H1 (cell line): ENCODE measurements at regions not wholly inside any gene's neighbourhood (a gene's known extent, or its start where the extent isn't known, plus 50 kb on each side); places are given as distances from the start of the nearest gene placed in this dataset.

Source experiments
- CTCF ChIA-PET: fragments of 300-600 bp; sonication (Branson Sonifier 250); formaldehyde crosslinking; loops from one replicate; lab custom pipeline; 2021; ENCODE audit not compliant: partially characterized antibody; lab: Charles Lee
- POLR2A ChIA-PET: fragments of 300-600 bp; sonication (Branson Sonifier 250); formaldehyde crosslinking; loops from one replicate; lab custom pipeline; 2021; ENCODE audit warnings: inconsistent platforms; ENCODE audit not compliant: partially characterized antibody; lab: Charles Lee
- DNase-seq, 2 experiments: peaks; one replicate each; pipeline versions ENCODE4 v3.0.0 to v3.0.0-alpha.2; 2010 to 2022; ENCODE audit warnings: low spot score in 2 of 2, low read depth in 1 of 2, mixed read lengths in 1 of 2
- FAIRE-seq: peaks from 2 replicates; lab custom pipeline; 2011; peaks lifted over from hg19 to GRCh38; lab: Jason Lieb, UNC
- H2AFZ ChIP-seq: 2 replicates; pipeline ENCODE4 v1.8.1; 2012; ENCODE audit warnings: low read length, inconsistent platforms
- H2AK5ac ChIP-seq: 2 replicates; pipeline ENCODE4 v1.6.1; 2013; ENCODE audit warnings: low read depth, low read length
- H2BK120ac ChIP-seq: replicated peaks from 2 replicates; pipeline ENCODE3; 2013; ENCODE audit warnings: low read depth, low read length, inconsistent platforms
- H2BK12ac ChIP-seq: 2 replicates; pipeline ENCODE4 v1.6.1; 2013; ENCODE audit warnings: low read depth, low read length
- H2BK15ac ChIP-seq: 2 replicates; pipeline ENCODE4 v1.6.1; 2013; ENCODE audit warnings: low read length
- H2BK20ac ChIP-seq: 2 replicates; pipeline ENCODE4 v1.6.1; 2013; ENCODE audit warnings: low read length
- H2BK5ac ChIP-seq: 2 replicates; pipeline ENCODE4 v1.6.1; 2013; ENCODE audit warnings: low read depth, low read length
- H3K14ac ChIP-seq: 2 replicates; pipeline ENCODE4 v1.6.1; 2013; ENCODE audit warnings: inconsistent platforms; ENCODE audit not compliant: insufficient read length
- H3K18ac ChIP-seq: 2 replicates; pipeline ENCODE4 v1.6.1; 2013; ENCODE audit warnings: low read length; ENCODE audit errors: extremely low read depth
- H3K23ac ChIP-seq: 2 replicates; pipeline ENCODE4 v1.6.1; 2013; ENCODE audit warnings: inconsistent platforms; ENCODE audit not compliant: insufficient read length
- H3K23me2 ChIP-seq: 2 replicates; pipeline ENCODE4 v1.6.1; 2013; ENCODE audit warnings: low read depth, low read length
- H3K27ac ChIP-seq: 2 replicates; pipeline ENCODE4 v1.6.1; 2011; ENCODE audit warnings: low read depth, low read length, inconsistent platforms
- H3K27me3 ChIP-seq, 4 experiments: replicated peaks in 1 of 4; 1 replicate in 1 of 4; 2 replicates in 3 of 4; pipeline versions ENCODE4 v1.6.1 to v1.8.1; 2011 to 2013; ENCODE audit warnings: low read length in 3 of 4, mild to moderate bottlenecking in 3 of 4, inconsistent platforms in 2 of 4, mixed read lengths in 2 of 4, moderate library complexity in 1 of 4; ENCODE audit not compliant: control insufficient read depth in 3 of 4, insufficient read depth in 3 of 4; ENCODE audit errors: extremely low read depth in 1 of 4
- H3K36me3 ChIP-seq, 4 experiments: 2 replicates each; pipeline versions ENCODE4 v1.6.1 to v1.8.1; 2011 to 2013; ENCODE audit warnings: mild to moderate bottlenecking in 4 of 4, low read length in 3 of 4, moderate library complexity in 2 of 4, control low read depth in 1 of 4, inconsistent platforms in 1 of 4; ENCODE audit not compliant: insufficient read depth in 4 of 4, control insufficient read depth in 2 of 4
- H3K4ac ChIP-seq: replicated peaks from 2 replicates; pipeline ENCODE3; 2013; ENCODE audit warnings: low read length, low read depth, mixed read lengths, inconsistent platforms; ENCODE audit not compliant: insufficient read length
- H3K4me1 ChIP-seq, 4 experiments: replicated peaks in 1 of 4; 1 replicate in 1 of 4; 2 replicates in 3 of 4; pipeline versions ENCODE4 v1.6.1 to v1.8.1; 2011 to 2013; ENCODE audit warnings: low read length in 3 of 4, inconsistent platforms in 2 of 4, mixed read lengths in 1 of 4; ENCODE audit not compliant: insufficient read depth in 4 of 4, control insufficient read depth in 3 of 4
- H3K4me2 ChIP-seq, 2 experiments: 2 replicates each; pipeline versions ENCODE4 v1.6.1 to v1.8.1; 2011 to 2013; ENCODE audit warnings: low read depth in 2 of 2, low read length in 2 of 2, control low read depth in 1 of 2, inconsistent platforms in 1 of 2, mild to moderate bottlenecking in 1 of 2; ENCODE audit not compliant: insufficient read depth in 1 of 2
- H3K4me3 ChIP-seq, 4 experiments: fragments of 200-600, 300-600 bp in 1 of 4; sonication (generic), shearing (Covaris generic), sonication (Bioruptor Twin) in 1 of 4; 2 replicates each; pipeline versions ENCODE4 v1.5.1 to v1.8.1; 2011 to 2016; ENCODE audit warnings: low read length in 4 of 4, low read depth in 3 of 4, control low read depth in 2 of 4, inconsistent platforms in 2 of 4, mild to moderate bottlenecking in 2 of 4, mixed read lengths in 1 of 4, moderate library complexity in 1 of 4; ENCODE audit not compliant: insufficient read depth in 2 of 4; ENCODE audit errors: extremely low read depth in 1 of 4
- H3K56ac ChIP-seq: replicated peaks from 2 replicates; pipeline ENCODE3; 2013; ENCODE audit warnings: low read depth, mild to moderate bottlenecking, mixed read lengths, low read length, inconsistent platforms; ENCODE audit not compliant: insufficient read length
- H3K79me1 ChIP-seq: 2 replicates; pipeline ENCODE4 v1.6.1; 2013; ENCODE audit warnings: low read depth, low read length, control low read depth
- H3K79me2 ChIP-seq, 2 experiments: 2 replicates each; pipeline versions ENCODE4 v1.6.1 to v1.8.1; 2012 to 2013; ENCODE audit warnings: low read length in 2 of 2, mild to moderate bottlenecking in 2 of 2, inconsistent platforms in 1 of 2; ENCODE audit not compliant: insufficient read depth in 2 of 2, control insufficient read depth in 1 of 2
- H3K9ac ChIP-seq, 4 experiments: replicated peaks in 1 of 4; 1 replicate in 1 of 4; 2 replicates in 3 of 4; pipeline versions ENCODE4 v1.6.1 to v1.8.1; 2011 to 2013; ENCODE audit warnings: low read depth in 3 of 4, low read length in 3 of 4, control low read depth in 2 of 4, mild to moderate bottlenecking in 2 of 4, moderate library complexity in 2 of 4, inconsistent platforms in 1 of 4; ENCODE audit errors: extremely low read depth in 1 of 4
- H3K9me3 ChIP-seq, 2 experiments: 2 replicates each; pipeline versions ENCODE4 v1.6.1 to v1.8.1; 2012 to 2013; ENCODE audit warnings: mild to moderate bottlenecking in 2 of 2, moderate library complexity in 2 of 2, control low read depth in 1 of 2, inconsistent platforms in 1 of 2, low read depth in 1 of 2, low read length in 1 of 2, mixed read lengths in 1 of 2; ENCODE audit not compliant: insufficient read depth in 2 of 2
- H4K20me1 ChIP-seq, 2 experiments: replicated peaks in 1 of 2; 2 replicates each; pipeline versions ENCODE3 to v1.8.1; 2011 to 2013; ENCODE audit warnings: inconsistent platforms in 2 of 2, low read length in 2 of 2, mild to moderate bottlenecking in 1 of 2; ENCODE audit not compliant: insufficient read depth in 2 of 2, control insufficient read depth in 1 of 2
- H4K5ac ChIP-seq: 2 replicates; pipeline ENCODE4 v1.6.1; 2013; ENCODE audit warnings: low read length, low read depth, mixed read lengths, inconsistent platforms; ENCODE audit not compliant: insufficient read length
- H4K8ac ChIP-seq: 2 replicates; pipeline ENCODE4 v1.8.0; 2013; ENCODE audit warnings: mild to moderate bottlenecking, moderate library complexity, low read length, inconsistent platforms; ENCODE audit not compliant: insufficient read depth; ENCODE audit errors: extremely low read depth
- H4K91ac ChIP-seq: replicated peaks from 2 replicates; pipeline ENCODE3; 2013; ENCODE audit warnings: low read length, mixed read lengths, inconsistent platforms; ENCODE audit not compliant: insufficient read length
- CBX8 ChIP-seq: fragments of 300-800, 300-1000 bp; sonication (generic); IDR thresholded peaks from 2 replicates; pipeline ENCODE4 v1.7.1; 2016; ENCODE audit warnings: low read depth, low read length, borderline replicate concordance
- CHD1 ChIP-seq: IDR thresholded peaks from 2 replicates; pipeline ENCODE4 v1.6.1; 2012; ENCODE audit warnings: low read depth, low read length, improper control_type of control experiment
- JUN ChIP-seq: IDR thresholded peaks from 2 replicates; pipeline ENCODE4 v1.6.1; 2011; ENCODE audit warnings: low read depth, mild to moderate bottlenecking, improper control_type of control experiment, low read length
- JUND ChIP-seq: IDR thresholded peaks from 2 replicates; pipeline ENCODE4 v1.6.1; 2011; ENCODE audit warnings: mild to moderate bottlenecking, improper control_type of control experiment, low read length
- POLR2AphosphoS5 ChIP-seq: IDR thresholded peaks from 2 replicates; pipeline ENCODE4 v1.6.1; 2011; ENCODE audit warnings: low read depth, low read length
- POU5F1 ChIP-seq: IDR thresholded peaks from 2 replicates; pipeline ENCODE4 v1.6.1; 2011; ENCODE audit warnings: low read depth, mild to moderate bottlenecking, low read length, moderate library complexity
- SIRT6 ChIP-seq: IDR thresholded peaks from one replicate; pipeline ENCODE4 v1.7.1; 2012; ENCODE audit warnings: low read length, inconsistent platforms
- SIX5 ChIP-seq: IDR thresholded peaks from 2 replicates; pipeline ENCODE4 v1.6.1; 2011; ENCODE audit warnings: mild to moderate bottlenecking, low read depth, low read length
- TAF7 ChIP-seq: optimal IDR thresholded peaks from 2 replicates; pipeline ENCODE3; 2011; ENCODE audit warnings: low read depth, mild to moderate bottlenecking, inconsistent platforms, low read length, moderate library complexity, borderline replicate concordance
- TEAD4 ChIP-seq: IDR thresholded peaks from 2 replicates; pipeline ENCODE4 v1.6.1; 2012; ENCODE audit warnings: low read depth, low read length, inconsistent platforms, mixed read lengths
- WGBS, 2 experiments: shearing (Covaris generic) in 1 of 2; methylation state at CpG; one replicate each; pipeline versions ENCODE4 v1.1.6 to v1.1.7; 2013 to 2015; ENCODE audit warnings: low lambda C conversion rate in 2 of 2, mixed read lengths in 2 of 2, inconsistent platforms in 1 of 2, low coverage in 1 of 2, missing lambda C conversion rate in 1 of 2; ENCODE audit not compliant: insufficient replicate concordance in 2 of 2, insufficient coverage in 1 of 2, insufficient read length in 1 of 2; ENCODE audit errors: extremely low coverage in 1 of 2, missing lambda C conversion rate in 1 of 2; 5-methylcytosine and 5-hydroxymethylcytosine counted together

DNA sequence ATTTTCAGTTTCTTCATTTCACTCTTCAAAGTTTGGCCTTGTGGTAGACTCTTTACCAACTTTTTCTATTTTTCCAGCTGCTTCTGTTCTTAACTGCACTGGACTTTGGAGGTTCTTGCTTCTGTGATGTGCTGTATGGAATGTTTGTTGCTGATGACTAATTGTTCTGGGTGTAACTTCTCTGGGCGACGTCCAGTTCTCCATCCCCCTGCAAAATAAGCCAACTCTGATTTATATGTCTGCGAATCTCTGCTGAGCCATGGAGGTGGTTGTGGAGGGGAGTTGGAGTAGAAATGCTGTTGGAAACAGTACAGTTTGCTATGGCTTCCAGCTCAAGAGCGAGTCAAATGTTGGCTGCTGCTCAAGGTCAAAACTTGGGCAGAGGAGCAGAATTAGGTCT, 113.9 kb upstream of the DYRK2 start:
- TF ChIP-seq JUND: no peak
- no peak for TF ChIP-seq POLR2AphosphoS5
- no peak for TF ChIP-seq CBX8
- no peak for TF ChIP-seq SIX5
- no peak for TF ChIP-seq TAF7
- TF ChIP-seq JUN: no peak
- no peak for TF ChIP-seq POU5F1
- TF ChIP-seq CHD1: no peak
- TF ChIP-seq TEAD4: no peak
- TF ChIP-seq SIRT6: no peak
- no peak overlapping the region for H3K14ac ChIP-seq
- H2BK15ac ChIP-seq: no peak overlapping the region
- peak overlapping the region; percentile 41 for H2BK120ac ChIP-seq
- no peaks in the 10 kb centered on the region for H3K79me1 ChIP-seq
- no peaks in the 10 kb centered on the region for H3K27me3 ChIP-seq
- no peak overlapping the region for H3K4ac ChIP-seq
- WGBS, 2 experiments: 89% methylated on average over 4 of the region's 4 CpGs; no CpG with 5 or more reads in 1 of the 2 experiments
- ChIA-PET POLR2A (no interaction called here), CTCF (no interaction called here)
- no peaks in the 10 kb centered on the region for H3K79me2 ChIP-seq
- peak overlapping the region; percentile 52; the same call in 1 of the 2 replicates for H2BK12ac ChIP-seq
- peak overlapping the region; percentile 4 for H4K5ac ChIP-seq
- H4K91ac ChIP-seq: no peak overlapping the region
- H3K9ac ChIP-seq: no peak overlapping the region
- DNase-seq: no peak
- no peaks in the 10 kb centered on the region for H3K9me3 ChIP-seq
- H3K27ac ChIP-seq: no peak overlapping the region
- no peaks in the 10 kb centered on the region for H4K20me1 ChIP-seq
- no peak overlapping the region for H2AFZ ChIP-seq
- peak overlapping the region; percentile 53; the same call in 1 of the 2 replicates for H2BK20ac ChIP-seq
- no peak overlapping the region for H2AK5ac ChIP-seq
- peaks cover 0 to 15% (median 14%) of the 10 kb centered on the region in 4 experiments; a peak in 4 of 7 replicates for H3K4me1 ChIP-seq
- no peaks in the 10 kb centered on the region for H3K36me3 ChIP-seq
- H3K4me2 ChIP-seq: peak overlapping the region in 1 of 2 experiments; percentile 28; a peak in 1 of 4 replicates
- no peak overlapping the region; the same call in 1 of the 2 replicates for H3K18ac ChIP-seq
- no peak overlapping the region for H3K56ac ChIP-seq
- no peaks in the 10 kb centered on the region for H3K23me2 ChIP-seq
- no peak overlapping the region; a peak in 2 of 8 replicates for H3K4me3 ChIP-seq
- no peak overlapping the region for H4K8ac ChIP-seq
- H3K23ac ChIP-seq: no peak overlapping the region
- FAIRE-seq: no peak
- H2BK5ac ChIP-seq: peak overlapping the region; percentile 54; the same call in 1 of the 2 replicates
